GM23338 (cell line): ENCODE measurements at regions not wholly inside any gene's neighbourhood (a gene's known extent, or its start where the extent isn't known, plus 50 kb on each side); places are given as distances from the start of the nearest gene placed in this dataset.

Experiments used
- ATAC-seq: fragments of 200-7000 bp; cut with Tn5 transposase; 3 replicates; pipeline ENCODE4 v1.9.1; 2020
- DNase-seq: peaks from one replicate; pipeline ENCODE4 v3.0.0-alpha.2; 2015; ENCODE audit warnings: low spot score
- H2AFZ ChIP-seq: fragments of 200-600 bp; sonication (generic); 2 replicates; pipeline ENCODE4 v1.8.0; 2016; ENCODE audit warnings: antibody characterized with exemption, mild to moderate bottlenecking, moderate library complexity
- H3F3A ChIP-seq: fragments of 200-600 bp; sonication (generic); replicated peaks from 2 replicates; pipeline ENCODE4 v1.8.0; 2017; ENCODE audit warnings: antibody characterized with exemption, mixed run types, low read depth
- H3K27ac ChIP-seq: fragments of 200-600 bp; sonication (generic); 2 replicates; pipeline ENCODE4 v1.6.1; 2016; ENCODE audit warnings: low read depth
- H3K27me3 ChIP-seq: fragments of 200-600 bp; sonication (generic); 2 replicates; pipeline ENCODE4 v1.8.0; 2016; ENCODE audit warnings: mild to moderate bottlenecking, mixed run types, moderate library complexity; ENCODE audit not compliant: insufficient read depth
- H3K36me3 ChIP-seq: fragments of 200-600 bp; sonication (generic); 2 replicates; pipeline ENCODE4 v1.8.0; 2016; ENCODE audit warnings: mild to moderate bottlenecking; ENCODE audit not compliant: insufficient read depth
- H3K4me1 ChIP-seq: fragments of 200-600 bp; sonication (generic); 2 replicates; pipeline ENCODE4 v1.8.0; 2016; ENCODE audit warnings: mild to moderate bottlenecking, moderate library complexity; ENCODE audit not compliant: insufficient read depth
- H3K4me2 ChIP-seq: fragments of 200-600 bp; sonication (generic); 2 replicates; pipeline ENCODE4 v1.7.1; 2017; ENCODE audit warnings: mixed run types
- H3K4me3 ChIP-seq: fragments of 200-600 bp; sonication (generic); 2 replicates; pipeline ENCODE4 v1.6.1; 2016; ENCODE audit warnings: mixed run types
- H3K79me2 ChIP-seq: fragments of 200-600 bp; sonication (generic); replicated peaks from 2 replicates; pipeline ENCODE4 v1.8.0; 2017; ENCODE audit warnings: mild to moderate bottlenecking; ENCODE audit not compliant: insufficient read depth
- H3K9me2 ChIP-seq: fragments of 200-600 bp; sonication (generic); 2 replicates; pipeline ENCODE4 v1.8.0; 2017; ENCODE audit not compliant: insufficient read depth
- H4K20me1 ChIP-seq: fragments of 200-600 bp; sonication (generic); replicated peaks from 2 replicates; pipeline ENCODE4 v1.8.0; 2017; ENCODE audit warnings: mild to moderate bottlenecking; ENCODE audit not compliant: insufficient read depth
- H3K27ac Mint-ChIP-seq: 2 replicates; pipeline ENCODE4 v1.8.0; 2020; ENCODE audit warnings: inconsistent platforms, mild to moderate bottlenecking, moderate library complexity, mixed read lengths
- H3K27me3 Mint-ChIP-seq: 3 replicates; pipeline ENCODE4 v1.8.0; 2022; ENCODE audit warnings: low read depth, mild to moderate bottlenecking, moderate library complexity, mixed read lengths, inconsistent platforms; ENCODE audit not compliant: insufficient read depth, poor library complexity
- H3K36me3 Mint-ChIP-seq: 3 replicates; pipeline ENCODE4 v1.8.0; 2021; ENCODE audit warnings: low read depth, mild to moderate bottlenecking, inconsistent platforms, moderate library complexity, mixed read lengths
- H3K4me1 Mint-ChIP-seq: 3 replicates; pipeline ENCODE4 v1.8.0; 2020; ENCODE audit warnings: mild to moderate bottlenecking, inconsistent platforms, mixed read lengths
- H3K4me3 Mint-ChIP-seq: 3 replicates; pipeline ENCODE4 v1.8.0; 2021; ENCODE audit warnings: moderate library complexity, mild to moderate bottlenecking, inconsistent platforms, mixed read lengths
- H3K9me3 Mint-ChIP-seq: 3 replicates; pipeline ENCODE4 v1.8.0; 2020; ENCODE audit warnings: moderate library complexity, mild to moderate bottlenecking, inconsistent platforms, mixed read lengths
- CREB1 ChIP-seq: fragments of 250-450 bp; sonication (Bioruptor Pico); IDR thresholded peaks from 2 replicates; pipeline ENCODE4 v1.5.0; 2020; ENCODE audit warnings: low read depth, mild to moderate bottlenecking, moderate library complexity
- EZH2 ChIP-seq: fragments of 200-600 bp; sonication (generic); IDR thresholded peaks from one replicate; pipeline ENCODE4 v1.8.0; 2017; ENCODE audit warnings: antibody characterized with exemption, mild to moderate bottlenecking, low read depth; ENCODE audit not compliant: unreplicated experiment
- EZH2phosphoT487 ChIP-seq: fragments of 200-600 bp; sonication (generic); IDR thresholded peaks from one replicate; pipeline ENCODE4 v1.8.1; 2018; ENCODE audit warnings: antibody characterized with exemption; ENCODE audit not compliant: unreplicated experiment
- JUNB ChIP-seq: IDR thresholded peaks from one replicate; pipeline ENCODE4 v1.6.1; 2016; ENCODE audit warnings: antibody characterized with exemption; ENCODE audit not compliant: unreplicated experiment
- NANOG ChIP-seq: IDR thresholded peaks from 2 replicates; pipeline ENCODE4 v1.6.1; 2016; ENCODE audit warnings: antibody characterized with exemption, borderline replicate concordance
- POLR2AphosphoS5 ChIP-seq: IDR thresholded peaks from 2 replicates; pipeline ENCODE4 v1.6.1; 2016; ENCODE audit warnings: antibody characterized with exemption, low read depth
- STAT1 ChIP-seq: IDR thresholded peaks from one replicate; pipeline ENCODE4 v1.6.1; 2016; ENCODE audit warnings: antibody characterized with exemption; ENCODE audit not compliant: unreplicated experiment
- ZNF114 ChIP-seq: fragments of 250-450 bp; sonication (Bioruptor Pico); IDR thresholded peaks from 2 replicates; pipeline ENCODE4 v1.5.0; 2020; ENCODE audit warnings: mild to moderate bottlenecking, moderate library complexity
- ZNF331 ChIP-seq: fragments of 250-450 bp; sonication (Bioruptor Pico); IDR thresholded peaks from 2 replicates; pipeline ENCODE4 v1.5.0; 2020; ENCODE audit warnings: low read depth, mild to moderate bottlenecking, moderate library complexity
- TF ChIP-seq, protein P1 (sequence below): IDR thresholded peaks from 2 replicates; pipeline ENCODE4 v1.6.1; 2016; ENCODE audit warnings: antibody characterized with exemption
- TF ChIP-seq, protein P2 (sequence below): fragments of 250-450 bp; sonication (Bioruptor Pico); IDR thresholded peaks from 2 replicates; pipeline ENCODE4 v1.5.0; 2020; ENCODE audit warnings: mild to moderate bottlenecking, moderate library complexity
- TF ChIP-seq, protein P3 (sequence below): IDR thresholded peaks from one replicate; pipeline ENCODE4 v1.6.1; 2018; ENCODE audit warnings: antibody characterized with exemption; ENCODE audit not compliant: unreplicated experiment
- TF ChIP-seq, protein P4 (sequence below), 2 experiments: fragments of 200-600 bp in 1 of 2; sonication (generic) in 1 of 2; conservative IDR thresholded peaks; 2 replicates each; pipeline versions ENCODE4 v1.5.1 to v1.6.1; 2016 to 2017; ENCODE audit warnings: antibody characterized with exemption in 2 of 2, low read depth in 2 of 2, mild to moderate bottlenecking in 2 of 2, moderate library complexity in 1 of 2

DNA sequence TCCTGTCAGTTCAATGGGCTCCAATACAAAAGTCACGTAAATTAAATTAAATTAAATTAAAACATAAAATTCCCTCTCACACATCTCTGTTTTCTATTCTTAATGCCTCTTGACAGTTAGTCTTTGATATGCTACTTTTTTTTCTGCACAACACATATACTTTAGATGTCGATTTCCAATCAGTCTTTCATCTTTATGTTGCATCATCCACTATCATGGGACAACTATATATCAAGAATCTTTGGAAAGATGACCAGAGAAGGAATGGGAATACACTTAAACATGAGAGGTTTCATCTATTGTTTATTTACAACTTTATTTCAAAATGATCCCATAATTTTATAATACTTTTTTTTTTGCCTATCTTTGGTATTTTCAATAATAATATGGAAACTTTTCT lies 733.3 kb upstream of the FANCL start:
- Mint-ChIP-seq H3K36me3 (no peaks in the 10 kb centered on the region), H3K27ac (peak overlapping the region; percentile 92), H3K4me1 (peaks cover 82% of the 10 kb centered on the region), H3K4me3 (peak overlapping the region; percentile 38; the same call in 2 of the 3 replicates), H3K9me3 (no peaks in the 10 kb centered on the region), H3K27me3 (no peaks in the 10 kb centered on the region)
- no peak for DNase-seq
- H3K27ac ChIP-seq = peak overlapping the region; percentile 75; the same call in 1 of the 2 replicates
- TF ChIP-seq STAT1 = no peak
- TF ChIP-seq CREB1 (CRISPR knock-in tag) = no peak
- TF ChIP-seq, protein P1, sequence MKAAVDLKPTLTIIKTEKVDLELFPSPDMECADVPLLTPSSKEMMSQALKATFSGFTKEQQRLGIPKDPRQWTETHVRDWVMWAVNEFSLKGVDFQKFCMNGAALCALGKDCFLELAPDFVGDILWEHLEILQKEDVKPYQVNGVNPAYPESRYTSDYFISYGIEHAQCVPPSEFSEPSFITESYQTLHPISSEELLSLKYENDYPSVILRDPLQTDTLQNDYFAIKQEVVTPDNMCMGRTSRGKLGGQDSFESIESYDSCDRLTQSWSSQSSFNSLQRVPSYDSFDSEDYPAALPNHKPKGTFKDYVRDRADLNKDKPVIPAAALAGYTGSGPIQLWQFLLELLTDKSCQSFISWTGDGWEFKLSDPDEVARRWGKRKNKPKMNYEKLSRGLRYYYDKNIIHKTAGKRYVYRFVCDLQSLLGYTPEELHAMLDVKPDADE = no peak
- no peak for TF ChIP-seq EZH2
- TF ChIP-seq, protein P2, sequence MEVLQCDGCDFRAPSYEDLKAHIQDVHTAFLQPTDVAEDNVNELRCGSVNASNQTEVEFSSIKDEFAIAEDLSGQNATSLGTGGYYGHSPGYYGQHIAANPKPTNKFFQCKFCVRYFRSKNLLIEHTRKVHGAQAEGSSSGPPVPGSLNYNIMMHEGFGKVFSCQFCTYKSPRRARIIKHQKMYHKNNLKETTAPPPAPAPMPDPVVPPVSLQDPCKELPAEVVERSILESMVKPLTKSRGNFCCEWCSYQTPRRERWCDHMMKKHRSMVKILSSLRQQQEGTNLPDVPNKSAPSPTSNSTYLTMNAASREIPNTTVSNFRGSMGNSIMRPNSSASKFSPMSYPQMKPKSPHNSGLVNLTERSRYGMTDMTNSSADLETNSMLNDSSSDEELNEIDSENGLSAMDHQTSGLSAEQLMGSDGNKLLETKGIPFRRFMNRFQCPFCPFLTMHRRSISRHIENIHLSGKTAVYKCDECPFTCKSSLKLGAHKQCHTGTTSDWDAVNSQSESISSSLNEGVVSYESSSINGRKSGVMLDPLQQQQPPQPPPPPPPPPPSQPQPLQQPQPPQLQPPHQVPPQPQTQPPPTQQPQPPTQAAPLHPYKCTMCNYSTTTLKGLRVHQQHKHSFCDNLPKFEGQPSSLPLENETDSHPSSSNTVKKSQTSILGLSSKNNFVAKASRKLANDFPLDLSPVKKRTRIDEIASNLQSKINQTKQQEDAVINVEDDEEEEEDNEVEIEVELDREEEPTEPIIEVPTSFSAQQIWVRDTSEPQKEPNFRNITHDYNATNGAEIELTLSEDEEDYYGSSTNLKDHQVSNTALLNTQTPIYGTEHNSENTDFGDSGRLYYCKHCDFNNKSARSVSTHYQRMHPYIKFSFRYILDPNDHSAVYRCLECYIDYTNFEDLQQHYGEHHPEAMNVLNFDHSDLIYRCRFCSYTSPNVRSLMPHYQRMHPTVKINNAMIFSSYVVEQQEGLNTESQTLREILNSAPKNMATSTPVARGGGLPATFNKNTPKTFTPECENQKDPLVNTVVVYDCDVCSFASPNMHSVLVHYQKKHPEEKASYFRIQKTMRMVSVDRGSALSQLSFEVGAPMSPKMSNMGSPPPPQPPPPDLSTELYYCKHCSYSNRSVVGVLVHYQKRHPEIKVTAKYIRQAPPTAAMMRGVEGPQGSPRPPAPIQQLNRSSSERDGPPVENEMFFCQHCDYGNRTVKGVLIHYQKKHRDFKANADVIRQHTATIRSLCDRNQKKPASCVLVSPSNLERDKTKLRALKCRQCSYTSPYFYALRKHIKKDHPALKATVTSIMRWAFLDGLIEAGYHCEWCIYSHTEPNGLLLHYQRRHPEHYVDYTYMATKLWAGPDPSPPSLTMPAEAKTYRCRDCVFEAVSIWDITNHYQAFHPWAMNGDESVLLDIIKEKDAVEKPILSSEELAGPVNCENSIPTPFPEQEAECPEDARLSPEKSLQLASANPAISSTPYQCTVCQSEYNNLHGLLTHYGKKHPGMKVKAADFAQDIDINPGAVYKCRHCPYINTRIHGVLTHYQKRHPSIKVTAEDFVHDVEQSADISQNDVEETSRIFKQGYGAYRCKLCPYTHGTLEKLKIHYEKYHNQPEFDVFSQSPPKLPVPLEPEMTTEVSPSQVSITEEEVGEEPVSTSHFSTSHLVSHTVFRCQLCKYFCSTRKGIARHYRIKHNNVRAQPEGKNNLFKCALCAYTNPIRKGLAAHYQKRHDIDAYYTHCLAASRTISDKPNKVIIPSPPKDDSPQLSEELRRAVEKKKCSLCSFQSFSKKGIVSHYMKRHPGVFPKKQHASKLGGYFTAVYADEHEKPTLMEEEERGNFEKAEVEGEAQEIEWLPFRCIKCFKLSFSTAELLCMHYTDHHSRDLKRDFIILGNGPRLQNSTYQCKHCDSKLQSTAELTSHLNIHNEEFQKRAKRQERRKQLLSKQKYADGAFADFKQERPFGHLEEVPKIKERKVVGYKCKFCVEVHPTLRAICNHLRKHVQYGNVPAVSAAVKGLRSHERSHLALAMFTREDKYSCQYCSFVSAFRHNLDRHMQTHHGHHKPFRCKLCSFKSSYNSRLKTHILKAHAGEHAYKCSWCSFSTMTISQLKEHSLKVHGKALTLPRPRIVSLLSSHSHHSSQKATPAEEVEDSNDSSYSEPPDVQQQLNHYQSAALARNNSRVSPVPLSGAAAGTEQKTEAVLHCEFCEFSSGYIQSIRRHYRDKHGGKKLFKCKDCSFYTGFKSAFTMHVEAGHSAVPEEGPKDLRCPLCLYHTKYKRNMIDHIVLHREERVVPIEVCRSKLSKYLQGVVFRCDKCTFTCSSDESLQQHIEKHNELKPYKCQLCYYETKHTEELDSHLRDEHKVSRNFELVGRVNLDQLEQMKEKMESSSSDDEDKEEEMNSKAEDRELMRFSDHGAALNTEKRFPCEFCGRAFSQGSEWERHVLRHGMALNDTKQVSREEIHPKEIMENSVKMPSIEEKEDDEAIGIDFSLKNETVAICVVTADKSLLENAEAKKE (CRISPR knock-in tag) = no peak
- TF ChIP-seq ZNF114 (CRISPR knock-in tag) = no peak
- TF ChIP-seq EZH2phosphoT487 = no peak
- no peak for TF ChIP-seq NANOG
- TF ChIP-seq, protein P3, sequence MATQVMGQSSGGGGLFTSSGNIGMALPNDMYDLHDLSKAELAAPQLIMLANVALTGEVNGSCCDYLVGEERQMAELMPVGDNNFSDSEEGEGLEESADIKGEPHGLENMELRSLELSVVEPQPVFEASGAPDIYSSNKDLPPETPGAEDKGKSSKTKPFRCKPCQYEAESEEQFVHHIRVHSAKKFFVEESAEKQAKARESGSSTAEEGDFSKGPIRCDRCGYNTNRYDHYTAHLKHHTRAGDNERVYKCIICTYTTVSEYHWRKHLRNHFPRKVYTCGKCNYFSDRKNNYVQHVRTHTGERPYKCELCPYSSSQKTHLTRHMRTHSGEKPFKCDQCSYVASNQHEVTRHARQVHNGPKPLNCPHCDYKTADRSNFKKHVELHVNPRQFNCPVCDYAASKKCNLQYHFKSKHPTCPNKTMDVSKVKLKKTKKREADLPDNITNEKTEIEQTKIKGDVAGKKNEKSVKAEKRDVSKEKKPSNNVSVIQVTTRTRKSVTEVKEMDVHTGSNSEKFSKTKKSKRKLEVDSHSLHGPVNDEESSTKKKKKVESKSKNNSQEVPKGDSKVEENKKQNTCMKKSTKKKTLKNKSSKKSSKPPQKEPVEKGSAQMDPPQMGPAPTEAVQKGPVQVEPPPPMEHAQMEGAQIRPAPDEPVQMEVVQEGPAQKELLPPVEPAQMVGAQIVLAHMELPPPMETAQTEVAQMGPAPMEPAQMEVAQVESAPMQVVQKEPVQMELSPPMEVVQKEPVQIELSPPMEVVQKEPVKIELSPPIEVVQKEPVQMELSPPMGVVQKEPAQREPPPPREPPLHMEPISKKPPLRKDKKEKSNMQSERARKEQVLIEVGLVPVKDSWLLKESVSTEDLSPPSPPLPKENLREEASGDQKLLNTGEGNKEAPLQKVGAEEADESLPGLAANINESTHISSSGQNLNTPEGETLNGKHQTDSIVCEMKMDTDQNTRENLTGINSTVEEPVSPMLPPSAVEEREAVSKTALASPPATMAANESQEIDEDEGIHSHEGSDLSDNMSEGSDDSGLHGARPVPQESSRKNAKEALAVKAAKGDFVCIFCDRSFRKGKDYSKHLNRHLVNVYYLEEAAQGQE = no peak
- no peak for TF ChIP-seq JUNB
- TF ChIP-seq POLR2AphosphoS5 = no peak
- TF ChIP-seq, protein P4, sequence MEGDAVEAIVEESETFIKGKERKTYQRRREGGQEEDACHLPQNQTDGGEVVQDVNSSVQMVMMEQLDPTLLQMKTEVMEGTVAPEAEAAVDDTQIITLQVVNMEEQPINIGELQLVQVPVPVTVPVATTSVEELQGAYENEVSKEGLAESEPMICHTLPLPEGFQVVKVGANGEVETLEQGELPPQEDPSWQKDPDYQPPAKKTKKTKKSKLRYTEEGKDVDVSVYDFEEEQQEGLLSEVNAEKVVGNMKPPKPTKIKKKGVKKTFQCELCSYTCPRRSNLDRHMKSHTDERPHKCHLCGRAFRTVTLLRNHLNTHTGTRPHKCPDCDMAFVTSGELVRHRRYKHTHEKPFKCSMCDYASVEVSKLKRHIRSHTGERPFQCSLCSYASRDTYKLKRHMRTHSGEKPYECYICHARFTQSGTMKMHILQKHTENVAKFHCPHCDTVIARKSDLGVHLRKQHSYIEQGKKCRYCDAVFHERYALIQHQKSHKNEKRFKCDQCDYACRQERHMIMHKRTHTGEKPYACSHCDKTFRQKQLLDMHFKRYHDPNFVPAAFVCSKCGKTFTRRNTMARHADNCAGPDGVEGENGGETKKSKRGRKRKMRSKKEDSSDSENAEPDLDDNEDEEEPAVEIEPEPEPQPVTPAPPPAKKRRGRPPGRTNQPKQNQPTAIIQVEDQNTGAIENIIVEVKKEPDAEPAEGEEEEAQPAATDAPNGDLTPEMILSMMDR (conservative IDR thresholded peaks at IDR 0.05; ENCODE audit: low read depth in 2 of 2) = no peak
- no peak for TF ChIP-seq ZNF331 (CRISPR knock-in tag)
- H2AFZ ChIP-seq = no peak overlapping the region
- H3K4me3 ChIP-seq = peak overlapping the region; percentile 24
- ATAC-seq = no peak
- H3K79me2 ChIP-seq = no peaks in the 10 kb centered on the region
- H3F3A ChIP-seq = no peaks in the 10 kb centered on the region
- H3K4me2 ChIP-seq = peak overlapping the region; percentile 45
- no peaks in the 10 kb centered on the region for H4K20me1 ChIP-seq
- H3K36me3 ChIP-seq = no peaks in the 10 kb centered on the region
- H3K27me3 ChIP-seq = no peaks in the 10 kb centered on the region
- peaks cover 66% of the 10 kb centered on the region for H3K4me1 ChIP-seq
- no peaks in the 10 kb centered on the region for H3K9me2 ChIP-seq
